Esophagus muscularis mucosa (tissue), 4 donors: ENCODE measurements at regions not wholly inside any gene's neighbourhood (a gene's known extent, or its start where the extent isn't known, plus 50 kb on each side); places are given as distances from the start of the nearest gene placed in this dataset.

ENCODE experiments used
- DNase-seq: peaks from one replicate; pipeline ENCODE4 v3.0.0-alpha.2; 2017; ENCODE audit errors: extremely low spot score
- H3K27ac ChIP-seq, 4 donors: fragments of 200-600 bp; sonication (generic); replicated peaks in 1 of 4; 1 replicate in 3 of 4; 2 replicates in 1 of 4; pipeline ENCODE4 v1.5.1; 2016 to 2019; ENCODE audit warnings: mild to moderate bottlenecking in 1 of 4
- H3K27me3 ChIP-seq, 4 donors: fragments of 200-600 bp; sonication (generic); one replicate each; pipeline versions ENCODE4 v1.5.1 to v1.6.0; 2016 to 2019
- H3K36me3 ChIP-seq, 4 donors: fragments of 200-600 bp; sonication (generic); one replicate each; pipeline ENCODE4 v1.5.1; 2016 to 2019
- H3K4me1 ChIP-seq, 4 donors: fragments of 200-600 bp; sonication (generic); one replicate each; pipeline ENCODE4 v1.5.1; 2016 to 2019
- H3K4me3 ChIP-seq, 4 donors: fragments of 200-600 bp; sonication (generic); 1 replicate in 2 of 4; 2 replicates in 2 of 4; pipeline ENCODE4 v1.5.1; 2016 to 2019; ENCODE audit warnings: mild to moderate bottlenecking in 4 of 4, moderate library complexity in 1 of 4
- H3K9me3 ChIP-seq, 4 donors: fragments of 200-600 bp; sonication (generic); 1 replicate in 3 of 4; 2 replicates in 1 of 4; pipeline ENCODE4 v1.5.1; 2016 to 2019
- EP300 ChIP-seq: sonication (generic); formaldehyde crosslinking; IDR thresholded peaks from one replicate; pipeline ENCODE4 v1.6.1; 2017; ENCODE audit warnings: antibody characterized with exemption
- POLR2A ChIP-seq: fragments of 450-650 bp; IDR thresholded peaks from one replicate; pipeline ENCODE4 v1.6.1; 2017; ENCODE audit warnings: antibody characterized with exemption, moderate library complexity, mild to moderate bottlenecking, low read depth
- POLR2AphosphoS5 ChIP-seq, 2 donors: sonication (generic); formaldehyde crosslinking; IDR thresholded peaks; one replicate each; pipeline ENCODE4 v1.6.1; 2017; ENCODE audit warnings: antibody characterized with exemption in 2 of 2
- WGBS: methylation state at CpG from one replicate; pipeline ENCODE4 v1.1.5; 2018; 5-methylcytosine and 5-hydroxymethylcytosine counted together
- intact Hi-C: fragments of 100-400 bp; cut with DNase I; formaldehyde crosslinking; loops from one replicate; pipeline ENCODE4 v1.15.1; 2023
- TF ChIP-seq, protein P1 (sequence below), 3 experiments: fragments of 200-600 bp in 2 of 3; fragments of 450-650 bp in 1 of 3; sonication (generic) in 2 of 3; IDR thresholded peaks; one replicate each; pipeline ENCODE4 v1.5.1; 2017 to 2019; ENCODE audit warnings: antibody characterized with exemption in 3 of 3, mild to moderate bottlenecking in 2 of 3, moderate library complexity in 1 of 3

DNA sequence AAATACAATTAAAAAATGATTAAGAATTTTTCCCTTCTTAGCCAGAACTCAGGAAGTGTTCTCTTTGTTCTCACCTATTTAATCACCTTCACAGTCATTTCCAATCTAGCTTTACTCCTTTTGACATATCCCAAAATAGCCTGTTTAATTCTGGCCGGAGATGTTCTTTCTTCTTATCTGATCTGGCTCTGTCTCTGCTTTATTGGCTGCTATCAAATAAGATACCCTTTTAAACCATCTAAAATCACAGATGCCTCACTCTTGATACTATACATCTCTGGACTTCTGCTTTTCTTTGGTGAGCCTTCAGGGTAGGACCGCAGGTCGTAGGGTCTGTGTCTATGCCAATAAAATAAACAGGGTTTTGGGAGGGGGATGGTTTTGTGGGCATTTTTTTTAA lies 319.2 kb upstream of the SEMA6D start:
- no peaks in the 10 kb centered on the region for H3K36me3 ChIP-seq
- WGBS = 53% methylated on average over 3 of the region's 3 CpGs
- H3K27ac ChIP-seq = peak overlapping the region in 1 of 4 donors; percentile 29
- DNase-seq = no peak
- intact Hi-C loops = no loop called here
- H3K27me3 ChIP-seq = no peaks in the 10 kb centered on the region
- no peak for TF ChIP-seq POLR2AphosphoS5 (IDR thresholded peaks at IDR 0.05)
- no peak for TF ChIP-seq POLR2A
- TF ChIP-seq EP300 = no peak
- TF ChIP-seq, protein P1, sequence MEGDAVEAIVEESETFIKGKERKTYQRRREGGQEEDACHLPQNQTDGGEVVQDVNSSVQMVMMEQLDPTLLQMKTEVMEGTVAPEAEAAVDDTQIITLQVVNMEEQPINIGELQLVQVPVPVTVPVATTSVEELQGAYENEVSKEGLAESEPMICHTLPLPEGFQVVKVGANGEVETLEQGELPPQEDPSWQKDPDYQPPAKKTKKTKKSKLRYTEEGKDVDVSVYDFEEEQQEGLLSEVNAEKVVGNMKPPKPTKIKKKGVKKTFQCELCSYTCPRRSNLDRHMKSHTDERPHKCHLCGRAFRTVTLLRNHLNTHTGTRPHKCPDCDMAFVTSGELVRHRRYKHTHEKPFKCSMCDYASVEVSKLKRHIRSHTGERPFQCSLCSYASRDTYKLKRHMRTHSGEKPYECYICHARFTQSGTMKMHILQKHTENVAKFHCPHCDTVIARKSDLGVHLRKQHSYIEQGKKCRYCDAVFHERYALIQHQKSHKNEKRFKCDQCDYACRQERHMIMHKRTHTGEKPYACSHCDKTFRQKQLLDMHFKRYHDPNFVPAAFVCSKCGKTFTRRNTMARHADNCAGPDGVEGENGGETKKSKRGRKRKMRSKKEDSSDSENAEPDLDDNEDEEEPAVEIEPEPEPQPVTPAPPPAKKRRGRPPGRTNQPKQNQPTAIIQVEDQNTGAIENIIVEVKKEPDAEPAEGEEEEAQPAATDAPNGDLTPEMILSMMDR (IDR thresholded peaks at IDR 0.05) = no peak
- no peaks in the 10 kb centered on the region for H3K9me3 ChIP-seq
- H3K4me1 ChIP-seq = peaks cover 7 to 19% (median 13%) of the 10 kb centered on the region in 4 donors
- no peak overlapping the region for H3K4me3 ChIP-seq

DNA sequence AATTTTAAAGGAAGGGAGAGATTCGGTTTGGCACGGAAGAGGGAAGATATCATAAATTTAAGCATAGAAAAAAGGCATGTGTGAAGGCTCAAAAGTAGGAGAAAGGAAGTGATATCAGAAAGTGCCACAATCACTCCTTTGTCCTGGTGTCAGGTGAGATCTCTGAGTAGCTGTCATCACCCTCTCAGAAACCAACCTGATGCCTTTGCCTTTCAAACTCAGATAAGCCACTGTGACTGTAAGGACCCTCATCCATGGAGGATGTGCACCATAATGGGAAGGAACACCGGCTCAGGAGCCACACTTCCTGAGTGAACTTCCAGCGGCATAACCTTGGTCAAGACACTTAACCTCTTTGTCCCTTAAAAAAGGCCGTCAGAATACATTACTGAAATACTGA lies 318.7 kb upstream of the SEMA6D start:
- H3K4me3 ChIP-seq = no peak overlapping the region
- peak overlapping the region in 1 of 4 donors; percentile 29 for H3K27ac ChIP-seq
- TF ChIP-seq POLR2A (no peak), EP300 (no peak), POLR2AphosphoS5 (IDR thresholded peaks at IDR 0.05) (no peak)
- TF ChIP-seq, protein P1 (IDR thresholded peaks at IDR 0.05) = no peak
- intact Hi-C loops = no loop called here
- no peaks in the 10 kb centered on the region for H3K36me3 ChIP-seq
- no peak for DNase-seq
- H3K9me3 ChIP-seq = no peaks in the 10 kb centered on the region
- WGBS = 76% methylated on average over 5 of the region's 5 CpGs
- H3K27me3 ChIP-seq = no peaks in the 10 kb centered on the region
- peaks cover 7 to 19% (median 13%) of the 10 kb centered on the region in 4 donors for H3K4me1 ChIP-seq

DNA sequence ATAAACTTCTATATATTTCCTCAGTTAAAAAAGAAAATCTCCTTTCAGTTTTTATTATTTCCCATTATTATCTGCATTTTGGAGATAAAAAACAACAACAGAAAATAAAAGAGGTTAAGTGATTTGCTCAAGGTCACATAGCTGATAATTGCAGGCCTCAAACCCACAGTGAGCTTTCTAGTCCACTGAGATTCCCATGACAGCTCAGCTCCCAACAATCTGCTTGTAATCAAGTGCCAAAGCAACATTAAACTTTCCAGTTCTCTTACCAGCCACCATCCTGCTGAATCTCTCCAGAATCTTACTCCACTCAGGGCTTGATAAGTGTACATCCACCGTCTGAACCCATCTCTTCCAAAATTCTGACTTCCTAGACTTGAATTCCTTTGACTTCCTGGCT lies 318.2 kb upstream of the SEMA6D start:
- Histone ChIP-seq H3K27me3 (no peaks in the 10 kb centered on the region), H3K36me3 (no peaks in the 10 kb centered on the region), H3K4me3 (no peak overlapping the region), H3K4me1 (peaks cover 7 to 19% (median 13%) of the 10 kb centered on the region in 4 donors), H3K27ac (no peak overlapping the region), H3K9me3 (no peaks in the 10 kb centered on the region)
- TF ChIP-seq POLR2AphosphoS5 (IDR thresholded peaks at IDR 0.05) = no peak
- TF ChIP-seq POLR2A = no peak
- TF ChIP-seq EP300 = no peak
- TF ChIP-seq, protein P1 (IDR thresholded peaks at IDR 0.05) = no peak
- DNase-seq = no peak
- WGBS = 68% methylated on average over 1 of the region's 1 CpG
- intact Hi-C loops = no loop called here

DNA sequence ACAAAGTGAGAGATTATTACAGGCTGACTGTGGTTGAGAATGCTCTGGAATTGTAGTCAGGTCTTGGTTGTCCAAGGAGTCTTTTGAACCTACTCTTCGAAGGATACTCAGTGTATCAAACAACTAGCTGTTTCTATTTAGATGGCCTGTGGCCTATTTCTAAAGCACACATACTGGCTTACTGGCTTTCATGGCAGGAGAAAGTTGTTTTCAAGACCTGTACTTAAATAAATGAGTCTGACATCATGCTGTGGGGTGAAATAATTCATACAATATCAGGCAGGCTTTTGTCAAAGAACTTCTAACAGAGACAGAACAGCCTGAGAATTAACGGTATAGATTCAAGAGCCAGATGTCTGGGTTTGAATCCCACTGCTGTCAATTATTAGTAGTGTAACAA lies 316.7 kb upstream of the SEMA6D start:
- WGBS = 74% methylated on average over 2 of the region's 2 CpGs
- Histone ChIP-seq H3K27me3 (no peaks in the 10 kb centered on the region), H3K36me3 (no peaks in the 10 kb centered on the region), H3K4me3 (no peak overlapping the region), H3K4me1 (peaks cover 7 to 19% (median 13%) of the 10 kb centered on the region in 4 donors), H3K9me3 (no peaks in the 10 kb centered on the region), H3K27ac (no peak overlapping the region)
- DNase-seq = no peak
- TF ChIP-seq EP300 (no peak), POLR2AphosphoS5 (IDR thresholded peaks at IDR 0.05) (no peak), POLR2A (no peak)
- TF ChIP-seq, protein P1 (IDR thresholded peaks at IDR 0.05) = no peak
- intact Hi-C loops = no loop called here

DNA sequence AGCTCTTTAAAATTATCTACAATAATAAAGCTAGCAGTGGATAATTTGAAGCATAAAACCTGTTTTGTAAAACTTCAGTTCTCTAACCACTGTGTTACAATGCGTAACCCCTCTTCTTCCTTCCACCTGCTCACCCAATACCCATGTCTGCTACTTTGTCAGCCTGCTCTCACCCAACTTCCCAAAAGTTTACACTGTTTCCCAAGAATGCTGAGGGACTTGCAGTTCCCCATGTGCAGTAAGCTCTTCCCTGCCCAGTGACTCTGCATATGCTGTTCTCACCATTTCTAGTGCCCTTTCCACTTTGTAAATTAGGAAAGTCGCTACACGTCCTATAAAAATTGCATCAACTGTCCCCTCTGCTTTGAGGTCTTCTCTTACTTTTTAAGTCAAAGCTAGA lies 315.9 kb upstream of the SEMA6D start:
- H3K4me3 ChIP-seq = no peak overlapping the region
- intact Hi-C loops = no loop called here
- no peak overlapping the region for H3K27ac ChIP-seq
- H3K27me3 ChIP-seq = no peaks in the 10 kb centered on the region
- DNase-seq = no peak
- TF ChIP-seq EP300 = no peak
- no peak for TF ChIP-seq POLR2A
- TF ChIP-seq, protein P1 (IDR thresholded peaks at IDR 0.05) = no peak
- no peak for TF ChIP-seq POLR2AphosphoS5 (IDR thresholded peaks at IDR 0.05)
- WGBS = 89% methylated on average over 3 of the region's 3 CpGs
- H3K4me1 ChIP-seq = peaks cover 7 to 19% (median 13%) of the 10 kb centered on the region in 4 donors
- H3K9me3 ChIP-seq = no peaks in the 10 kb centered on the region
- no peaks in the 10 kb centered on the region for H3K36me3 ChIP-seq
